ENCODE measurements at regions not wholly inside any gene's neighbourhood (a gene's known extent, or its start where the extent isn't known, plus 50 kb on each side); places are given as distances from the start of the nearest gene placed in this dataset.

GRCh38 chr10:62573929-62574328, 199.8 kb downstream of the ZNF365 start:
- no peak overlapping the region for H3K27ac ChIP-seq (ENCODE audit: low read depth, low read length, poor library complexity, severe bottlenecking)

DNA sequence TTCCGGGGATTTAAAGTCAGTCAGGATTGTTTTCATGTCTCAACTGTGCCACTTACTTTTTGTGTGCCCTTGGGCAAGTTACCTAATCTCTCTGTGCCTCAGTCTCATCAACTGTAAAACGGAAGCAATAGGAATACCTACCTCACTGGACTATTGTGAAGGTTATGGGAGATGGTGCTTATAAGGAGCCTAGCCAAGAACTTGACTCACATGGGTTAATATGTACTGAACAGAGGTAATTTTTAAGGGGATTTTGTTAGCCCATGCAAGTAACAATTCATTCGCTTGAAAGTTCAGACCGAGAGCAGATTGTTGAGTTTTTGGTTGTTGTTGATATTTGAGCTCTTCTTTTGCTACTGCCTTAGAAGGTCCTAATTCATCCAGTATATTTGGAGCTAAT, 202.9 kb downstream of the ZNF365 start:
- no peaks in the 10 kb centered on the region for H3K9me3 ChIP-seq (ENCODE audit: low read length)
- no peaks in the 10 kb centered on the region for H3K79me2 ChIP-seq (ENCODE audit: insufficient read depth, low read length)
- H4K20me1 ChIP-seq (ENCODE audit: insufficient read depth, low read length): no peaks in the 10 kb centered on the region
- H3K9ac ChIP-seq (ENCODE audit: low read length): no peak overlapping the region
- no peaks in the 10 kb centered on the region for H3K9me2 ChIP-seq (ENCODE audit: low read depth, low read length)
- no peaks in the 10 kb centered on the region for H3F3A ChIP-seq (ENCODE audit: insufficient read depth, low read length)
- TF ChIP-seq CTCF (IDR thresholded peaks at IDR 0.05; ENCODE audit: low read length): no peak
- TF ChIP-seq EZH2 (IDR thresholded peaks at IDR 0.05; ENCODE audit: borderline replicate concordance, low read length): no peak
- no peak overlapping the region for H3K4me3 ChIP-seq (ENCODE audit: low read depth, low read length, poor library complexity, severe bottlenecking)
- H3K4me1 ChIP-seq (ENCODE audit: insufficient read depth, low read length, severe bottlenecking): no peaks in the 10 kb centered on the region
- no peak overlapping the region for H2AFZ ChIP-seq (ENCODE audit: low read length)
- no peak overlapping the region for H3K4me2 ChIP-seq (ENCODE audit: low read length)
- H3K27ac ChIP-seq (ENCODE audit: low read depth, low read length, poor library complexity, severe bottlenecking): no peak overlapping the region
- H3K36me3 ChIP-seq (ENCODE audit: insufficient read depth, low read length): no peaks in the 10 kb centered on the region
- H3K27me3 ChIP-seq (ENCODE audit: insufficient read depth, low read length): peaks cover 9% of the 10 kb centered on the region

More at GRCh38 chr10:62573929-62574328, 199.8 kb downstream of the ZNF365 start:
- Histone ChIP-seq H3K79me2 (ENCODE audit: insufficient read depth, low read length) (no peaks in the 10 kb centered on the region), H3K9ac (ENCODE audit: low read length) (no peak overlapping the region), H3K27me3 (ENCODE audit: insufficient read depth, low read length) (peaks cover 9% of the 10 kb centered on the region; the same call in 1 of the 2 replicates), H3K9me3 (ENCODE audit: low read length) (no peaks in the 10 kb centered on the region), H4K20me1 (ENCODE audit: insufficient read depth, low read length) (no peaks in the 10 kb centered on the region), H3F3A (ENCODE audit: insufficient read depth, low read length) (no peaks in the 10 kb centered on the region), H2AFZ (ENCODE audit: low read length) (no peak overlapping the region), H3K4me1 (ENCODE audit: insufficient read depth, low read length, severe bottlenecking) (no peaks in the 10 kb centered on the region), H3K4me3 (ENCODE audit: low read depth, low read length, poor library complexity, severe bottlenecking) (no peak overlapping the region), H3K4me2 (ENCODE audit: low read length) (no peak overlapping the region), H3K36me3 (ENCODE audit: insufficient read depth, low read length) (no peaks in the 10 kb centered on the region), H3K9me2 (ENCODE audit: low read depth, low read length) (no peaks in the 10 kb centered on the region)
- no peak for TF ChIP-seq EZH2 (IDR thresholded peaks at IDR 0.05; ENCODE audit: borderline replicate concordance, low read length)
- no peak for TF ChIP-seq CTCF (IDR thresholded peaks at IDR 0.05; ENCODE audit: low read length)

GRCh38 chr10:62577666-62578291, 203.6 kb downstream of the ZNF365 start:
- TF ChIP-seq EZH2 (IDR thresholded peaks at IDR 0.05; ENCODE audit: borderline replicate concordance, low read length) (no peak), CTCF (IDR thresholded peaks at IDR 0.05; ENCODE audit: low read length) (no peak)
- Histone ChIP-seq H3K9me3 (ENCODE audit: low read length) (no peaks in the 10 kb centered on the region), H3K4me2 (ENCODE audit: low read length) (no peak overlapping the region), H3K27ac (ENCODE audit: low read depth, low read length, poor library complexity, severe bottlenecking) (no peak overlapping the region), H3K9me2 (ENCODE audit: low read depth, low read length) (no peaks in the 10 kb centered on the region), H4K20me1 (ENCODE audit: insufficient read depth, low read length) (no peaks in the 10 kb centered on the region), H3K4me1 (ENCODE audit: insufficient read depth, low read length, severe bottlenecking) (no peaks in the 10 kb centered on the region), H2AFZ (ENCODE audit: low read length) (no peak overlapping the region), H3K36me3 (ENCODE audit: insufficient read depth, low read length) (no peaks in the 10 kb centered on the region), H3K79me2 (ENCODE audit: insufficient read depth, low read length) (no peaks in the 10 kb centered on the region), H3K4me3 (ENCODE audit: low read depth, low read length, poor library complexity, severe bottlenecking) (no peak overlapping the region), H3F3A (ENCODE audit: insufficient read depth, low read length) (no peaks in the 10 kb centered on the region), H3K9ac (ENCODE audit: low read length) (no peak overlapping the region), H3K27me3 (ENCODE audit: insufficient read depth, low read length) (peaks cover 9% of the 10 kb centered on the region)

Data from OCI-LY1 (cell line).